ENCODE measurements at regions not wholly inside any gene's neighbourhood (a gene's known extent, or its start where the extent isn't known, plus 50 kb on each side); places are given as distances from the start of the nearest gene placed in this dataset.

DNA sequence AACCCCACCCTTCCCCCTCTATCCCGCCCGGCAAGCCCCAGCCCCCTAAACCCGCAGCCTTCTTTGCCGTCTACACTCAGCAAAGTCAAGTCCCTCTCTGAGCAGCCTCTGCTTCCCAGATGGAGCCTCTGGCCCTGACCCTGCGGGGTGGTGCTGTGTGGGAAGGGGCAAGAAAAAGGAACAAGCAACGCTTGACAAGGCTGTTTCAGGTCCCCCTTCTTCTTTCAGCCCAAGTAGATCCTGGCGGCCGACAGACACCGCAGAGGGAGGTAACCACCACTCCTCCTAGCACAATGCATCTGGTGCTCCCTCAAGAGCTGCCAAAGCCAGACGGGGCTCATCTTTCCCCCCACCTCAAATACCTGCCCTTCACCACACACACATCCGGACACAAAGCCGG lies 178.3 kb downstream of the ENGASE start:
- H3K9me3 ChIP-seq (replicated peaks; ENCODE audit: control insufficient read depth, insufficient read depth, low read length) = no peaks in the 10 kb centered on the region
- H3K9me1 ChIP-seq (replicated peaks; ENCODE audit: control insufficient read depth, extremely low read depth, insufficient read depth, low read length) = no peaks in the 10 kb centered on the region
- DNase-seq (ENCODE audit: low read depth, low spot score) (no peak), FAIRE-seq (no peak)
- H3K27ac ChIP-seq (ENCODE audit: insufficient read depth, low read depth, low read length) = no peak overlapping the region
- no peak overlapping the region for H3K4me3 ChIP-seq (replicated peaks in 1 of 3; ENCODE audit: insufficient read depth in 1 of 3, low read depth in 1 of 3, low read length in 3 of 3)
- H4K20me1 ChIP-seq (replicated peaks; ENCODE audit: control insufficient read depth, extremely low read depth, insufficient read depth, low read length) = no peaks in the 10 kb centered on the region
- no peaks in the 10 kb centered on the region for H3K79me2 ChIP-seq (ENCODE audit: control insufficient read depth, insufficient read depth, low read length)
- no TSS peak for BruUV-seq (replicated peaks)
- H3K4me2 ChIP-seq (ENCODE audit: insufficient read depth, low read length) = no peak overlapping the region
- ChIA-PET CTCF (no interaction called here), POLR2A (no interaction called here)
- no peaks in the 10 kb centered on the region for H3K36me3 ChIP-seq (ENCODE audit: control insufficient read depth in 2 of 2, extremely low read depth in 1 of 2, insufficient read depth in 2 of 2, low read length in 2 of 2)
- TF ChIP-seq, protein P1, sequence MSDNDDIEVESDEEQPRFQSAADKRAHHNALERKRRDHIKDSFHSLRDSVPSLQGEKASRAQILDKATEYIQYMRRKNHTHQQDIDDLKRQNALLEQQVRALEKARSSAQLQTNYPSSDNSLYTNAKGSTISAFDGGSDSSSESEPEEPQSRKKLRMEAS (IDR thresholded peaks at IDR 0.05; ENCODE audit: insufficient read depth, insufficient read length) = no peak
- no peak for TF ChIP-seq FOS (IDR thresholded peaks at IDR 0.05; ENCODE audit: borderline replicate concordance, insufficient read depth, low read length)
- no peak for TF ChIP-seq JUN (IDR thresholded peaks at IDR 0.05; ENCODE audit: borderline replicate concordance, insufficient read depth, insufficient read length, low read depth)
- no peak for TF ChIP-seq POLR2A (IDR thresholded peaks at IDR 0.05; ENCODE audit: low read depth, low read length)
- TF ChIP-seq GATA2 (IDR thresholded peaks at IDR 0.05; ENCODE audit: insufficient read depth, insufficient read length, low read depth, low read length) = no peak
- TF ChIP-seq POLR2AphosphoS5 (IDR thresholded peaks at IDR 0.05; ENCODE audit: insufficient read depth, low read depth, low read length) = no peak
- no peak for TF ChIP-seq MYC (IDR thresholded peaks at IDR 0.05; ENCODE audit: low read depth, low read length)
- TF ChIP-seq, protein P2, sequence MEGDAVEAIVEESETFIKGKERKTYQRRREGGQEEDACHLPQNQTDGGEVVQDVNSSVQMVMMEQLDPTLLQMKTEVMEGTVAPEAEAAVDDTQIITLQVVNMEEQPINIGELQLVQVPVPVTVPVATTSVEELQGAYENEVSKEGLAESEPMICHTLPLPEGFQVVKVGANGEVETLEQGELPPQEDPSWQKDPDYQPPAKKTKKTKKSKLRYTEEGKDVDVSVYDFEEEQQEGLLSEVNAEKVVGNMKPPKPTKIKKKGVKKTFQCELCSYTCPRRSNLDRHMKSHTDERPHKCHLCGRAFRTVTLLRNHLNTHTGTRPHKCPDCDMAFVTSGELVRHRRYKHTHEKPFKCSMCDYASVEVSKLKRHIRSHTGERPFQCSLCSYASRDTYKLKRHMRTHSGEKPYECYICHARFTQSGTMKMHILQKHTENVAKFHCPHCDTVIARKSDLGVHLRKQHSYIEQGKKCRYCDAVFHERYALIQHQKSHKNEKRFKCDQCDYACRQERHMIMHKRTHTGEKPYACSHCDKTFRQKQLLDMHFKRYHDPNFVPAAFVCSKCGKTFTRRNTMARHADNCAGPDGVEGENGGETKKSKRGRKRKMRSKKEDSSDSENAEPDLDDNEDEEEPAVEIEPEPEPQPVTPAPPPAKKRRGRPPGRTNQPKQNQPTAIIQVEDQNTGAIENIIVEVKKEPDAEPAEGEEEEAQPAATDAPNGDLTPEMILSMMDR (IDR thresholded peaks at IDR 0.05; ENCODE audit: extremely low read depth in 1 of 2, insufficient read depth in 1 of 2, low read depth in 1 of 2, low read length in 2 of 2) = no peak
- no peak for TF ChIP-seq EZH2 (IDR thresholded peaks at IDR 0.05; ENCODE audit: borderline replicate concordance, low read depth, low read length, severe bottlenecking)
- H3K9ac ChIP-seq (replicated peaks; ENCODE audit: extremely low read depth, insufficient read depth, low read length) = no peak overlapping the region
- no peak overlapping the region for H2AFZ ChIP-seq (ENCODE audit: low read depth, low read length)
- no peaks in the 10 kb centered on the region for H3K27me3 ChIP-seq (ENCODE audit: control insufficient read depth in 2 of 2, insufficient read depth in 2 of 2, low read length in 2 of 2)
- intact Hi-C loops (cut with micrococcal nuclease) (no loop called here), dilution Hi-C loops (cut with MboI; ENCODE audit: extremely low pct_ligation_motif_present, low sequenced_read_pairs) (no loop called here)
- H3K4me1 ChIP-seq (ENCODE audit: control insufficient read depth, extremely low read depth, insufficient read depth, low read length) = no peaks in the 10 kb centered on the region
